Fibroblast of the conjunctiva (primary cell): ENCODE measurements at regions not wholly inside any gene's neighbourhood (a gene's known extent, or its start where the extent isn't known, plus 50 kb on each side); places are given as distances from the start of the nearest gene placed in this dataset.
"Not testable (repeated sequence)": the region's sequence is repeated elsewhere in the genome, so short reads cannot be mapped to it uniquely, and the experiment has no call there.

Experiments used
- DNase-seq: peaks from one replicate; pipeline ENCODE4 v3.0.0-alpha.2; 2010; ENCODE audit warnings: low read depth

DNA sequence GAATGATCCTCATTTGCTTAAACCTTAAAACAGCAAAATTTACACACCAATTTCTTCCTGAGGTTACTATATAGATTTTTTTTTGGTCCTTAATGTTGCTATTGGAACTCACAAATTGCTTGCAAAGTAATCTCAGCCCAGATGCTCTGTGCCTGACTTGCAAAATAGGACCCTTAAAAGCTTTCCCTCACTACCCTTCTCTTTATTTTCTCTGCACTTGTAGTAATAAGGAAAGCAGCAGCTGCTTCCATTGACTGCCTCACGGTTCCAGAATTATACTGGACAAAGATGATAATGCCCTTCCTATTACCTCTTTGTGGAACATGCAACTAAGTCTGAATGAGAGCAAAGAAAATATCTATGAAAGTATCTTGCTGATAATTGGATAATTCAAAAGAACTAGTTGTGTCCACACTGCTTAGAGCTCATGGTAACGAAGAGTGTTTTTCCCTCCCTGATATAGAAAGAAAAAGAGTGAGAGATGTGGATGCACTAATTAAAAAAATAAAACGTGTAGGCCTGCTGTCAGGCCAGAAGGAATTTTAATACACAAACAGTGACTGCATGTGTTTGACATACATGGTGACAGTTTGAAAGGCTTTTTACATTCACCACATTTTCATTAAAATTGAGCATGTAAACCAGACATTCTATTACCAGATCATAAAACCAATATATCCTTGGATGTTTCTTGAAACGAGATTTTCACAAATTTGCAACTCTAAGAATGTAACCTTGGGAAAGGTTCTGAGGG, 783.1 kb downstream of the GBE1 start:
- no peak for DNase-seq

DNA sequence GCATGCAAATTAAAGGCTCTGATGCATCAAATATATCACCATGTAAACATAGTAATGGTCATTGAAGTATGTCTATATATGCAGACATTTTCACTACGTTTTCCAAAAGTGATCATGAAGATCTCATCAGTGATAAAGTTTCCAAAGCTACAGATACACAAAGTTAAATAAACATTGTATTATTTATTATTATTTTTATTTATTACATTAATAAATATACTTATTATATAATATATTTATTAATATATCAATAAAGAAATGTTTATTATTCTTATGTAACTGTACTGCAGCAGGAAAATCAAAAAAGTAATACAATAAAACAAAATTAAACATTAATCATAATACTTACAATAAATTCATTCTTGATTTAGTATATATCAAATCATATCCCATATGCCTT, 791.2 kb downstream of the GBE1 start:
- DNase-seq: no peak

GRCh38 chr3:80929576-80929975, 831.9 kb downstream of the GBE1 start:
- DNase-seq: no peak

DNA sequence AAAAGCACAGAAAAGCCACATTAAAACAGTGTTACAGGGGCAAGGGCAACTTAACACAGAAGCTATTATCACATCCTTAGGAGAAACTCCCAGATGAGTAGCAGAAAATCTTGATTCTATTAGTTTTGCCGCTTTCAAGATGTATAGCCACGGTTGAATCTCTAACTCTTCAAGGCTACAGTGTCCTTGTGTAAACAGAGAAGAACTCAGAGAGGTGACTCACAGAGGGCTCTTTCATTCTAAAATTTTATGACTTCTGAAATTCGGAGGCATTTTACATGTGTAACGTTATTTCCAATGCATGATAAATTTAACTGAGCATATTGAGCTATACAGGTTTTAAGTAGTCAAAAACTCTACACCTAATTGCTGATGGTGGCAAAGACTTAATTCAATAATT, 846.6 kb downstream of the GBE1 start:
- no peak for DNase-seq

DNA sequence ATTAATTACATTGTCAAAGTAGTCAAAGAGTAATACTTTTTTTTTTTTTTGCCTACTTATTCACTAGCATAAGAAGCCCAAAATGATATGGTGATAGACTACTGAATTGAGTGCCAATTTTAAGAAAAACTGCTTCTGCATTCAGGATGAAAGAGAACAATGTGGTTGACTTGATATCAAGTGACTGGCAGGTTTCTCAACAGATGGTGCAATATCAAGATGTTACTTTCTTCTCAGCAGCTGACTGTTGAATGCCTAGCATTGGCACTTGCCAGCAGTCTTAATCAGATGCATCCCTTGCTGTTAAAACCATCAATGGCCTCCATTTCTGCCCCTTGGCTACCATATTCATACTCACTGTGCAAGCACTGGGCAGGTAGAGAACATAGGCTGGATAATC, 863.2 kb downstream of the GBE1 start:
- no peak for DNase-seq

- DNase-seq: not testable (repeated sequence)
These were observed 864.4 kb downstream of the GBE1 start for GRCh38 chr3:80897005-80897404.

DNA sequence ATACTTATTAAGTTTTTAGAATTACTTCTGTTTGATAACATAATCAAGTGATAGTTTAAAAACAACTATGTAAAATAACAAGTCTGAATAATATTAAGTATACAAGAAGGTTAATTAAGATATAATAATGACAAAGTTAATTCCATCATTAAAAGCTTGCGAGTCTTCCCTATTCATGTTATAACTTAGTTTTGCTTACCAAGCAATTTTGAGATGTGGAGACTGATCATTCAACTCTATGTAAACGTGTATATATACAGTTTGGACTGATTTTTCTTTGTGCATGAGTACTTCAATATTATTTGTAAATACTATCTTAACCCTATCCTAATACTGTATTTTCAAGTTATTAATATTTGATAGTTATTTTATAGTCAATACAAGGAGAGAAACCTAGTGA, 870.9 kb downstream of the GBE1 start:
- DNase-seq: no peak

- DNase-seq: no peak
These were observed 871.9 kb downstream of the GBE1 start for GRCh38 chr3:80889535-80889934.

- DNase-seq: no peak
These were observed 890.9 kb downstream of the GBE1 start for GRCh38 chr3:80870476-80871041.

GRCh38 chr3:80855482-80855881, 906.0 kb downstream of the GBE1 start:
- no peak for DNase-seq

DNA sequence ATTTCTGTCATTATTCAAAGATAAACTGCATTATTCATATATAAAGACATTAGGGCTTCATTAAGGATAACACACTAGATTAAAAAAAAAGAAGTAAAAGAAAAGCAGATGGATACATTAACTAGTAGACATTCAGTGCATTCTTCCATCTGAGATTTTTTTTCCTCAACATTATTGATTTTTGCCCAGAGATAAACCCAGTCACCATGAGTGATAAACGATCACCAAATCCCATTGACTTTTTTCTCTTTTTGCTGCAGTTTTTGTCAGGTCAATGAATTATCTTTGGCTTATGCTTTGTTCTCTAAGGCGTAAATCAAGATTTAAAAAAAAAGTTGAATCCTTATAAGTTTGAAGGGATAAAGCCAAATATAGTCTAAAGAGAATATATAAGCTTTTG, 925.0 kb downstream of the GBE1 start:
- DNase-seq: no peak

- DNase-seq: no peak
These were observed 953.9 kb downstream of the GBE1 start for GRCh38 chr3:80807577-80807976.

DNA sequence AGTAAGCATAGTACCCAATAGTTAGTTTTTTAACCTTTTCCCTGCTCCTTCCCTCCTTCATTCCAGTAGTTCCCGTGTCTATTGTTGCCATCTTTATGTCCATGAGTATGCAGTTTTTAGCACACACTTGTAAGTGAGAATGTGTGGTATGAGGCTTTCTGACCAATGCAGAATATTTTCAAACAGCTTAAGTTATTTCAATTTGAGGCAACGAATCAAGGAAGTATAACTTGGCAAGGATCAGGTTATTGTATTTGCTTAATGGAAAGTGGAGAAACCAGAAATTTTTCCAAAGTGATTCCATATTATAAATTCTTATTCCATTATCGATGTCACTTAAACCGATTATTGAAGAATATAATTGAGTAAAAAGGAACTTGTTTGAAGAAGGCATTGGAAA, 954.8 kb downstream of the GBE1 start:
- DNase-seq: no peak

DNA sequence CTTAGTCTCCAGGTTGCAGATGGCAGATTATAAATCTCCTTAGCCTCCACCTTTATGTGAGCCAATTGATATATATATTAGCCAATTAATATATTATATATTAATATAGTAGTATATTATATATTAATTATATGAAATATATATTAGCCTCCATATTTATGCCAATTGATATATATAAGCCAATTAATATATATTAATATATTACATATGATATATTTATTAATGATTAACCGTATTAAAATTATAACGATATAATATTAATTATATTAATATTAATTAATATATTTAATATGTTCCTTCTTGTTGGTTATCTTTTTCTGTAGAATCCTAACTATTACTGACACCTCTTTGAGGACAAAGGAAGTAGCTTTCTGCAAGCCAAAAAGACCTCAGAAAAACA, 972.5 kb downstream of the GBE1 start:
- DNase-seq: no peak

GRCh38 chr3:80785875-80786274, 975.6 kb downstream of the GBE1 start:
- DNase-seq: no peak

DNA sequence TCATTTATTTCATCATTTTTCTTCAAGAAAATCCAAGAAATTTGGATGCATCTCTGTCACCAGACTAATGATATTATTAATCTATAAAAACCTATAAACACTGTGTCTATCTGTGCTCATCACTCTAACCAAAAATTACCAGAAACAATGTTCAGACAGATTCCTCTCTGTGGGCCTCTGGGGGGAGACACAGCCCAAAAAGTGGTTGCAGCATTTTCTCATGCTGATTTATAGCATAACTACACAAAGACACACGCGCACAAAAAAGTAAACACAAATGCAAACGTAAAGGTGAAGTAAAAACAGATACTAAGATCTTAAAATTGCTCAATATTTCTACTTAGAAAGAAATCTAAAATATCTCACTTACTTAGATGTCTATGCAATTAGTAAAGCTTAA, 976.0 kb downstream of the GBE1 start:
- no peak for DNase-seq

DNA sequence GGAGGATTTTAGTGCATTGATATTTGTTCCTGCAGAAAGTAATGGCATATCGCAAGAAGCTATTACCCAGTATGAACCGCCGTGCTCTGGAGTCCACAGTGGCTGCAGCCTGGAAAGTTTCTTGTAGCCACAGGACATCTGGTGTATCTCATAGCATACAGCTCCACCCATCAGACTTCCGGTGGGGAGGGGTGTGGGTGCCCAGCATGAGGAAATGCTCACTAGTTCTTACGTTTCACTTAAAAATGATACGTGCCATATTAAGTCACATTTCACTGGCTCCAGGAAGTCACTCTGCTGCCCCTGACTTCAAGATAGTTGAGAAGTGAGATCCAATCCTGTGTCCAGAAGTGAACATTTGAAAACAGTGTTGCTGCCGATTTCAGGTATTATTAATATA, 990.4 kb downstream of the GBE1 start:
- peak; percentile 22 for DNase-seq

- DNase-seq: peak; percentile 23
These were observed 991.1 kb downstream of the GBE1 start for GRCh38 chr3:80770106-80771074.

- no peak for DNase-seq
These were observed 991.8 kb downstream of the GBE1 start for GRCh38 chr3:80769683-80770082.

- DNase-seq: no peak
These were observed 993.8 kb downstream of the GBE1 start for GRCh38 chr3:80767604-80768003.

GRCh38 chr3:80754969-80755368, 987.2 kb upstream of the ROBO1 start:
- DNase-seq: no peak

- DNase-seq: no peak
These were observed 985.2 kb upstream of the ROBO1 start for GRCh38 chr3:80753021-80753420.

DNA sequence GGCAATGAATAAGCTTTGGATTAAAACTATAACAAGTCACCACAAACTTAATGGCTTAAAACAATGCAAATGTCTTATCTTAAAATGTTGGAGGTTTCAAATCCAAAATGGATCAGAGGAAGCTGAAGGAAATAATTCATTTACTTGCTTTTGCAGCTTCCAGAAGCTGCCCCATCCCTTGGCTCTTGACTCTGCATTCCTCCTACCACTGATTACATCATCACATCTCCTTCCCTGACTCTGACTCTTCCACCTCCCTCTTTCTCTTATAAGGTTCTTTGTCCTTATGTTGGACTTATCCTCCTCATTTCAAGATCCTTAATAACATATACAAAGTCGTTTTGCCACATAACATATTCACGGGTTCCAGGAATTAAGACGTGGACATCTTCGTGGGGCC, 982.8 kb upstream of the ROBO1 start:
- no peak for DNase-seq
